ENCODE measurements at regions not wholly inside any gene's neighbourhood (a gene's known extent, or its start where the extent isn't known, plus 50 kb on each side); places are given as distances from the start of the nearest gene placed in this dataset.
"Not testable (repeated sequence)": the region's sequence is repeated elsewhere in the genome, so short reads cannot be mapped to it uniquely, and the experiment has no call there.

DNA sequence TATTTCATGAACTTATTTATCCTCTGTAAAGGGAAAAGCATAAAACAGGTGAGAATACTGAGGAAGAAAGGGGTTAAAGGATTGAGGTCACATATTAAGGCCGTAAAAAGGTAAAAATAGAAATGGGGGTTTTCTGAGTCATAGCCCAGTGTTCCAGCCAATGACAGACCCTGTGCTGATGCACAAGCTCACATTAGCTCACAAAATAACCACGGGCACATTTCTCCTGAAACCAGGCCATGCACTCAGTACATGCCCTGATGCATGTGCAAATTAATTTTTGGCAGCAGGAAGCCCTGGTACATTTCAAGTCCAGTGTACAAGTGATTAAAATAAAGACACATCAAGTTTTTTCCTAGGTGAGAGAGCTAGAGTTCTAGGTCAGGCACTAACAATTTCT, 194.4 kb downstream of the TMEM200A start:
- no peak for DNase-seq
- 44 to 54% (median 49%) methylated on average over 2 of the region's 2 CpGs for WGBS, 4 donors
- Histone ChIP-seq H3K27me3 (no peaks in the 10 kb centered on the region), H3K9me3 (replicated peaks in 1 of 3) (no peaks in the 10 kb centered on the region), H3K27ac (no peak overlapping the region), H3K36me3 (replicated peaks in 1 of 2) (no peaks in the 10 kb centered on the region), H3K4me3 (no peak overlapping the region), H3K4me1 (replicated peaks in 1 of 2) (no peaks in the 10 kb centered on the region)
- intact Hi-C loops (cut with DNase I): no loop called here
- no peak for TF ChIP-seq POLR2A (IDR thresholded peaks at IDR 0.05)
- TF ChIP-seq CTCF (IDR thresholded peaks at IDR 0.05): no peak

DNA sequence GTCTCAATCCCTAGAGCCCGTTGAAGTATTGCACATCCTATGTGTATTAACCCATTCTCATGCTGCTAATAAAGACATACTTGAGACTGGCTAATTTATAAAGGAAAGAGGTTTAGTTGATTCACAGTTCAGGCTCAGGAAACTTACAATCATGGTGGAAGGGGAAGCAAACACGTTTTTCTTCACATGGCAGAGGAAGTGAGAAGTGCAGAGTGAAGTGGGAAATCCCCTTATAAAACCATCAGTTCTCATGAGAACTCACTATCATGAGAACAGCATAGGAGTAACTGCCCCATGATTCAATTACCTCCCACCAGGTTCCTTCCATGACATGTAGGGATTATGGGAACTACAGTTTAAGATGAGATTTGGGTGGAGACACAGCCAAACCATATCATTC, 195.3 kb downstream of the TMEM200A start:
- DNase-seq; H3K27ac ChIP-seq; H3K4me1 ChIP-seq (replicated peaks in 1 of 2); H3K27me3 ChIP-seq; H3K9me3 ChIP-seq (replicated peaks in 1 of 3); H3K36me3 ChIP-seq (replicated peaks in 1 of 2); intact Hi-C loops (cut with DNase I); H3K4me3 ChIP-seq: not testable (repeated sequence)
- 63 to 73% (median 67%) methylated on average over 2 of the region's 2 CpGs for WGBS, 4 donors

DNA sequence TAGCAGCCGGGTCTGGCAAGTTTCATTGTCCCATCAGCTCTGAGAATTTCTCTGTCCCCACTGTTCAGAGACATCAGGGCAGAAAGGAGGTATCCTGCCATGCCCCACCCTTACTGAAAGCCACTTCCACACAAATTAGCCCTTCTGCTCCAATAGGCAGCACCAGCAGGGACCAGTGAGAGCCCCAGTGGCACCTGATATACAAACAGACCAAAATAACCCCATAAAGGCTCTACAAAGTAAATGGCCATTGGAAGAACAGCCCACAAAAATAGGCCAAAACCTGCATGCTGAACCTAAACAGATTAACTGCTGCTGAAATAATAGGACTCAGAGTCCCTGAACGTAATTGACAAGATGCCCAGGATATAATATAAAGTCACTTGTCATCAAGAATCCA, 199.9 kb downstream of the TMEM200A start:
- no peak for TF ChIP-seq CTCF (IDR thresholded peaks at IDR 0.05)
- TF ChIP-seq POLR2A (IDR thresholded peaks at IDR 0.05): no peak
- Histone ChIP-seq H3K4me3 (no peak overlapping the region), H3K9me3 (replicated peaks in 1 of 3) (no peaks in the 10 kb centered on the region), H3K27ac (no peak overlapping the region), H3K4me1 (replicated peaks in 1 of 2) (no peaks in the 10 kb centered on the region), H3K36me3 (replicated peaks in 1 of 2) (no peaks in the 10 kb centered on the region), H3K27me3 (no peaks in the 10 kb centered on the region)
- no peak for DNase-seq
- 81 to 95% (median 91%) methylated on average over 2 of the region's 2 CpGs for WGBS, 4 donors
- intact Hi-C loops (cut with DNase I): no loop called here

DNA sequence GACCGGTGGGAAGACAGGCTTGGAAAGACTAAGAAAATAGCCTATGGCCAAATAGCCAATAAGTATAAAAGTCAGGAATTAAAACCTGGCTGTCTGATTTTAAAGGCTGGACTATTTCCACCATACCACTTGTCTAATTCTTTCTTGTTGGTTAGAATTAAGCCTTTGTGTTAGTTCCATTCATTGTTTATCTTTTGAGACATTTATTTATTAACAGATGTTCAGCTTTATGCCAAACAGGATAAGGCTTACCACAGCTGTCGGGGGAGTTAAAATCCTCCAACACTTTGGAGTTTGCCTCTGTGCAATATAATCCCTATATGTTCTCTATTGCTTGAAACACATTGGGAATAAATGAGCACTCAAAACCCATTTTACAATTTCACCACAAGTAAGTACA, 208.3 kb downstream of the TMEM200A start:
- Histone ChIP-seq H3K4me1 (replicated peaks in 1 of 2) (no peaks in the 10 kb centered on the region), H3K36me3 (replicated peaks in 1 of 2) (no peaks in the 10 kb centered on the region), H3K4me3 (no peak overlapping the region), H3K27me3 (no peaks in the 10 kb centered on the region), H3K9me3 (replicated peaks in 1 of 3) (no peaks in the 10 kb centered on the region), H3K27ac (no peak overlapping the region)
- TF ChIP-seq POLR2A (IDR thresholded peaks at IDR 0.05) (no peak), CTCF (IDR thresholded peaks at IDR 0.05) (no peak)
- intact Hi-C loops (cut with DNase I): no loop called here
- 75 to 87% (median 81%) methylated on average over 2 of the region's 2 CpGs for WGBS, 4 donors
- DNase-seq: no peak

- intact Hi-C loops (cut with DNase I): no loop called here
- Histone ChIP-seq H3K27ac (no peak overlapping the region), H3K27me3 (no peaks in the 10 kb centered on the region), H3K36me3 (replicated peaks in 1 of 2) (no peaks in the 10 kb centered on the region), H3K4me1 (replicated peaks in 1 of 2) (no peaks in the 10 kb centered on the region), H3K9me3 (replicated peaks in 1 of 3) (no peaks in the 10 kb centered on the region), H3K4me3 (no peak overlapping the region)
- WGBS, 4 donors: 71 to 82% (median 77%) methylated on average over 3 of the region's 3 CpGs
- no peak for TF ChIP-seq POLR2A (IDR thresholded peaks at IDR 0.05)
- no peak for TF ChIP-seq CTCF (IDR thresholded peaks at IDR 0.05)
- no peak for DNase-seq
Measured at GRCh38 chr6:130575557-130575956, 209.7 kb downstream of the TMEM200A start.
